GM23248 (cell line): ENCODE measurements at regions not wholly inside any gene's neighbourhood (a gene's known extent, or its start where the extent isn't known, plus 50 kb on each side); places are given as distances from the start of the nearest gene placed in this dataset.
A peak's percentile ranks its signal among the peaks of the same experiment; 100 is the strongest.

Source experiments
- DNase-seq: peaks from one replicate; pipeline ENCODE4 v3.0.0-alpha.2; 2015
- H2AFZ ChIP-seq: fragments of 200-600 bp; sonication (generic); 2 replicates; pipeline ENCODE4 v1.6.1; 2016; ENCODE audit warnings: antibody characterized with exemption
- H3F3A ChIP-seq: fragments of 200-600 bp; sonication (generic); 2 replicates; pipeline ENCODE4 v1.6.1; 2016; ENCODE audit warnings: mild to moderate bottlenecking, antibody characterized with exemption, mixed run types; ENCODE audit not compliant: insufficient read depth
- H3K27ac ChIP-seq: fragments of 200-600 bp; sonication (generic); 2 replicates; pipeline ENCODE4 v1.5.1; 2016; ENCODE audit warnings: mild to moderate bottlenecking
- H3K27me3 ChIP-seq: fragments of 200-600 bp; sonication (generic); replicated peaks from 2 replicates; pipeline ENCODE4 v1.6.1; 2016; ENCODE audit warnings: mild to moderate bottlenecking; ENCODE audit not compliant: insufficient read depth
- H3K36me3 ChIP-seq: fragments of 200-600 bp; sonication (generic); 2 replicates; pipeline ENCODE4 v1.6.1; 2016; ENCODE audit warnings: low read depth, mild to moderate bottlenecking
- H3K4me1 ChIP-seq: fragments of 200-600 bp; sonication (generic); 2 replicates; pipeline ENCODE4 v1.6.1; 2016; ENCODE audit warnings: mild to moderate bottlenecking; ENCODE audit not compliant: insufficient read depth
- H3K4me2 ChIP-seq: fragments of 200-600 bp; sonication (generic); one replicate; pipeline ENCODE4 v1.6.1; 2016; ENCODE audit warnings: mild to moderate bottlenecking; ENCODE audit not compliant: unreplicated experiment
- H3K4me3 ChIP-seq: fragments of 200-600 bp; sonication (generic); 2 replicates; pipeline ENCODE4 v1.5.1; 2016; ENCODE audit warnings: mild to moderate bottlenecking
- H3K79me2 ChIP-seq: fragments of 200-600 bp; sonication (generic); 2 replicates; pipeline ENCODE4 v1.6.1; 2016; ENCODE audit warnings: mild to moderate bottlenecking; ENCODE audit not compliant: insufficient read depth
- H3K9ac ChIP-seq: fragments of 200-600 bp; sonication (generic); 2 replicates; pipeline ENCODE4 v1.6.1; 2016; ENCODE audit warnings: mild to moderate bottlenecking
- H3K9me2 ChIP-seq: fragments of 200-600 bp; sonication (generic); 2 replicates; pipeline ENCODE4 v1.6.1; 2016; ENCODE audit warnings: mixed run types, mild to moderate bottlenecking, moderate library complexity; ENCODE audit not compliant: insufficient read depth
- H3K9me3 ChIP-seq: fragments of 200-600 bp; sonication (generic); one replicate; pipeline ENCODE4 v1.6.1; 2017; ENCODE audit warnings: low read depth
- H4K20me1 ChIP-seq: fragments of 200-600 bp; sonication (generic); 2 replicates; pipeline ENCODE4 v1.6.0; 2016; ENCODE audit not compliant: insufficient read depth
- EZH2 ChIP-seq: fragments of 200-600 bp; sonication (generic); IDR thresholded peaks from 2 replicates; pipeline ENCODE4 v1.6.1; 2018; ENCODE audit warnings: antibody characterized with exemption, mild to moderate bottlenecking; ENCODE audit not compliant: insufficient read depth, poor library complexity, severe bottlenecking
- EZH2phosphoT487 ChIP-seq: fragments of 200-600 bp; sonication (generic); IDR thresholded peaks from 2 replicates; pipeline ENCODE4 v1.6.1; 2018; ENCODE audit warnings: antibody characterized with exemption, moderate library complexity, mild to moderate bottlenecking, low read depth; ENCODE audit not compliant: insufficient read depth
- WGBS, 2 experiments: methylation state at CpG; one replicate each; pipeline ENCODE4 v1.1.6; 2015 to 2017; ENCODE audit warnings: low lambda C conversion rate in 2 of 2, low coverage in 1 of 2; ENCODE audit errors: missing lambda C conversion rate in 2 of 2; 5-methylcytosine and 5-hydroxymethylcytosine counted together
- in situ Hi-C: fragments of 300-500 bp; cut with MboI; formaldehyde crosslinking; loops from 2 replicates; pipeline ENCODE4 v1.15.0; 2020

- Histone ChIP-seq H3K9ac (no peak overlapping the region), H3K27me3 (no peaks in the 10 kb centered on the region), H3K27ac (no peak overlapping the region), H3K9me2 (no peaks in the 10 kb centered on the region), H3F3A (peaks cover 5% of the 10 kb centered on the region), H3K4me3 (no peak overlapping the region), H3K36me3 (no peaks in the 10 kb centered on the region), H3K4me2 (no peak overlapping the region), H3K9me3 (no peaks in the 10 kb centered on the region), H2AFZ (no peak overlapping the region), H3K4me1 (no peaks in the 10 kb centered on the region), H3K79me2 (no peaks in the 10 kb centered on the region), H4K20me1 (no peaks in the 10 kb centered on the region)
- TF ChIP-seq EZH2phosphoT487 = no peak
- in situ Hi-C loops = no loop called here
- 100% methylated on average over 1 of the region's 1 CpG for WGBS, 2 experiments
- DNase-seq = no peak
These were observed 686.7 kb upstream of the MARCKS start for GRCh38 chr6:113170454-113170853.

- no peaks in the 10 kb centered on the region for H4K20me1 ChIP-seq
- no peaks in the 10 kb centered on the region for H3K27me3 ChIP-seq
- no peak overlapping the region for H2AFZ ChIP-seq
- no peaks in the 10 kb centered on the region for H3K79me2 ChIP-seq
- no peaks in the 10 kb centered on the region for H3K9me3 ChIP-seq
- no peaks in the 10 kb centered on the region for H3K36me3 ChIP-seq
- 58 to 60% methylated on average over 3 of the region's 3 CpGs for WGBS, 2 experiments
- no peaks in the 10 kb centered on the region for H3K9me2 ChIP-seq
- H3K27ac ChIP-seq = no peak overlapping the region
- in situ Hi-C loops = no loop called here
- TF ChIP-seq EZH2phosphoT487 = no peak
- TF ChIP-seq EZH2 = no peak
- H3K4me1 ChIP-seq = no peaks in the 10 kb centered on the region
- no peak overlapping the region for H3K4me2 ChIP-seq
- H3K9ac ChIP-seq = no peak overlapping the region
- DNase-seq = no peak
- H3F3A ChIP-seq = peaks cover 5% of the 10 kb centered on the region
- no peak overlapping the region for H3K4me3 ChIP-seq
These were observed 685.3 kb upstream of the MARCKS start for GRCh38 chr6:113171882-113172281.

GRCh38 chr6:113172531-113172966 is 684.6 kb upstream of the MARCKS start:
- 56 to 63% methylated on average over 2 of the region's 2 CpGs for WGBS, 2 experiments

DNA sequence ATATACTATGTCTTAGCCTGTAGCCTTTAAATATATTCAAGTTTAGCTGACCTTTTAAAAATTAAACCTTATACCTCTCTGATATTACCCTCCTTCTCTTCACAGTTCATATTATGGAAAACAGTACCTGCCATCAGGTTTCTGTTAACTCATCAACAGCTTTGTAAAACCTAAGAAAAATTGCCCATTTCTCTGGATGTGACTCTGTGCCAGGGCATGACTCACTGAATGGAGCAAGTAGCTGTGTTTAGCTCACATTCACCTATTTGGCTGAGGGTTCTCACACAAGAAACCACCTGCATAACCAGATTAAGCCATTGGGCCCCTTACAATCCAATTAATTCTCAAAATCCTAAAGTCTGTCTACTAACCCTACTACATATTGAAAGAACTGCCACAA is 678.8 kb upstream of the MARCKS start:
- no peak for TF ChIP-seq EZH2
- TF ChIP-seq EZH2phosphoT487 = no peak
- Histone ChIP-seq H4K20me1 (no peaks in the 10 kb centered on the region), H3K27me3 (no peaks in the 10 kb centered on the region), H3K9me3 (no peaks in the 10 kb centered on the region), H3F3A (peaks cover 20% of the 10 kb centered on the region), H3K36me3 (no peaks in the 10 kb centered on the region), H3K9me2 (no peaks in the 10 kb centered on the region), H3K79me2 (no peaks in the 10 kb centered on the region), H2AFZ (no peak overlapping the region), H3K4me1 (peaks cover 20% of the 10 kb centered on the region), H3K4me2 (no peak overlapping the region), H3K9ac (no peak overlapping the region), H3K4me3 (no peak overlapping the region), H3K27ac (no peak overlapping the region)
- DNase-seq = peak; percentile 46
- in situ Hi-C loops = no loop called here

More at GRCh38 chr6:113172531-113172966, 684.6 kb upstream of the MARCKS start:
- Histone ChIP-seq H3K4me3 (no peak overlapping the region), H3K4me2 (no peak overlapping the region), H4K20me1 (no peaks in the 10 kb centered on the region), H3K9me3 (no peaks in the 10 kb centered on the region), H3K9me2 (no peaks in the 10 kb centered on the region), H3K9ac (no peak overlapping the region), H3K4me1 (no peaks in the 10 kb centered on the region), H3K36me3 (no peaks in the 10 kb centered on the region), H3K79me2 (no peaks in the 10 kb centered on the region), H2AFZ (no peak overlapping the region), H3F3A (peaks cover 5% of the 10 kb centered on the region), H3K27ac (no peak overlapping the region), H3K27me3 (no peaks in the 10 kb centered on the region)
- DNase-seq = no peak
- TF ChIP-seq EZH2 (no peak), EZH2phosphoT487 (no peak)
- in situ Hi-C loops = no loop called here

GRCh38 chr6:113181164-113181563 is 676.0 kb upstream of the MARCKS start:
- H3K27ac ChIP-seq = no peak overlapping the region
- no peaks in the 10 kb centered on the region for H3K79me2 ChIP-seq
- H3K27me3 ChIP-seq = no peaks in the 10 kb centered on the region
- no peak overlapping the region for H3K4me2 ChIP-seq
- H3K9me2 ChIP-seq = no peaks in the 10 kb centered on the region
- 91 to 95% methylated on average over 3 of the region's 3 CpGs for WGBS, 2 experiments
- H3F3A ChIP-seq = peaks cover 39% of the 10 kb centered on the region
- H2AFZ ChIP-seq = no peak overlapping the region
- no peaks in the 10 kb centered on the region for H4K20me1 ChIP-seq
- H3K36me3 ChIP-seq = no peaks in the 10 kb centered on the region
- H3K4me1 ChIP-seq = peaks cover 42% of the 10 kb centered on the region
- no peaks in the 10 kb centered on the region for H3K9me3 ChIP-seq
- in situ Hi-C loops = no loop called here
- TF ChIP-seq EZH2phosphoT487 (no peak), EZH2 (no peak)
- no peak overlapping the region for H3K4me3 ChIP-seq
- DNase-seq = no peak
- no peak overlapping the region for H3K9ac ChIP-seq
